ENCODE measurements at regions not wholly inside any gene's neighbourhood (a gene's known extent, or its start where the extent isn't known, plus 50 kb on each side); places are given as distances from the start of the nearest gene placed in this dataset.

DNA sequence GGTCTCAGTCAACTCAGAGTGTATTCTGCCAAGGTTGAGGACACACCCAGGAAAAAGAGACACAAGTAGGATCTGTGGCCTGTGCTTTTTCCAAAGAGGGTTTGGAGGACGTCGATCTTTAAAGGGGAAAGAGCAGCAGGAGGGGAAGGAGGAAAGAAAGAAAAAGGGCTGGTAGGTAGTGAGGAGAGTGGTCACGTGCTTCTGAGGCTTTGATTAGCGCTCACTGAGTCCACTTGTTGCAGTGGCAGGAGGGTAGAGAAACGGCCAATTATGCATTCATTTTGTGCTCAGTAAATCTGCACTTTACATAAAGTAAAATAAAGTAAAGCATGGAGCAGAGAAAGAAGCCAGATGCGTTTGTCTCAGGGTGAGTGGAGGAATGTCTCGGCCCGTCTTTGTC lies 126.0 kb upstream of the VSTM2B start:
- DNase-seq (ENCODE audit: low spot score), result no peak

GRCh38 chr19:29400917-29401711 lies 124.7 kb upstream of the VSTM2B start:
- no peak for DNase-seq (ENCODE audit: low spot score)

DNA sequence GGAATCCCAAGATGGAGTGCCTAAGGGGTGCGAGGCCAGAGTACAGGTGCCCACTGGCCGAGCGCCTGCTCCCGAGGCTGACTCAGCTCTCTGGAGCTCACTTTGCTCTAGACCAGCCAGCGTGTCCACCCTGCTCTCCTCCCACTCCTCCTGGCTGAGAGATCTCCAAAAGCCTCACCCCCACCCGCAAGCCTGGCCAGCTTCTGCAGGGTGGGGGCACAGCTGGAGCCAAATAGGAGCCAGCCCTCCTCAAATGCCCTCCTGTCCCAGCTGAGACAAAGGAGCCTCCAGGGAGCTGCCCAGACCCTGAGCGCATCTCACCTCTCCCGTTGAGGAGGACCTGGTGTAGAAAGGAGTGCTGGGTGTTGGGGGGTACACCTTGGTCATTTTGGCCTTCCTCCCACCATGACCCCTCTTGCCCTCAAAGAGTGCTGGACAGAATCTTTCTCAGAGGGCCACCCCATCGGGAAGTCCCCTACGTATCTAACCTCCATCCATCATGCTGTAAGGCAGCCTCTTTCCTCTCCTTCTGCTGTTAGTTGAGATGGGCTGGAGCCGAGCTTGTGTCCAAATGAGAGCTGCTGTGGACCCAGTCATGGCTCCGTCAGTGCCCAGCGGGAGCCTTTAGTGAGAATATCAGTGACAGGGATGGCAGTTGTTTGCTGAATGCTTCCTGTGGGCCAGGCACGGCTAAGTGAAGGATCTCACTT lies 123.9 kb upstream of the VSTM2B start:
- no peak for DNase-seq (ENCODE audit: low spot score)

- DNase-seq (ENCODE audit: low spot score), result no peak
Measured at GRCh38 chr19:29402563-29402962, 123.2 kb upstream of the VSTM2B start.

- no peak for DNase-seq (ENCODE audit: low spot score)
Measured at GRCh38 chr19:29404015-29404414, 121.8 kb upstream of the VSTM2B start.

- DNase-seq (ENCODE audit: low spot score), result no peak
Measured at GRCh38 chr19:29404951-29405727, 120.7 kb upstream of the VSTM2B start.

GRCh38 chr19:29405728-29405995 lies 120.1 kb upstream of the VSTM2B start:
- DNase-seq (ENCODE audit: low spot score), result no peak

- no peak for DNase-seq (ENCODE audit: low spot score)
Measured at GRCh38 chr19:29409076-29409862, 116.5 kb upstream of the VSTM2B start.

DNA sequence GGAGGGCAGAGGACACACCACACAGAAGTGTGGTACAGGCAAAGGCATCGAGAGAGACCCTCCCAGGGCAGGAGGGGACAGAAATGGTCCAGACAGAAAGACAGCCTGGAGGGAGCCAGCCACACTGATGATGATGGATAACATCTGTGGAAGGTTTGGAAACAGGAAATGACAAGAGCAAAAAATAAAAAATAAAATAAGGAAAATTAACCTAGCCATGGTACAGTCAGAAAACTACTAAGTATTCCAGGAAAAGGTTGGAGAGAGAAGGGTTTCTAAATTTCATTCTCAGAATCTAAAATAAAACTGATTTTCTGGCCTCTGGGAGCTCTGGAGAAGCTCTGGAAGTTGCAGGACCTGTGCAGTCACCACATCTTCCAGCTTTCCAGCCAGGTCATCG lies 115.2 kb upstream of the VSTM2B start:
- DNase-seq (ENCODE audit: low spot score), result no peak

DNA sequence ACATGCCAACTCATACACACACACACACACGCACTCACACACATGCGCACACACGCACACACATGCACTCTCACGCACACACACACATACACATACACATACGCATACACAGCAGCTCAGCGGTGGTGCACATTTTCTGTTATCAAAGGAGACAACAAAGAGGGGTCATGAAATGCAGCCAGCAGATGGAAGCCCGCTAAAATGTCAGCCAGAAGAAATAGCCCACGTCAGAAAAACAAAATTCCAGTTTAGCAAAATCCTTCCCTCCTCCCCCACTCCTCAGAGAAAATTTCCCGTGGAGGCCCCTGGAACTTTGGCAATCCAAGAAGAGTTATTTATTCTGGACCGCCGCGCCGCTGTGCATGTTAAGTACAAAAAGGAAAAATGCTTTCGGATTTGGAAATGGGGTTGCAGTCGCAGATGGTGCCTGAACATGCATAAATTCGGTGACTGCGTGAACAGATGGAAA lies 114.6 kb upstream of the VSTM2B start:
- no peak for DNase-seq (ENCODE audit: low spot score)

- DNase-seq (ENCODE audit: low spot score), result no peak
Measured at GRCh38 chr19:29413435-29413834, 112.4 kb upstream of the VSTM2B start.

- no peak for DNase-seq (ENCODE audit: low spot score)
Measured at GRCh38 chr19:29415507-29415906, 110.3 kb upstream of the VSTM2B start.

- no peak for DNase-seq (ENCODE audit: low spot score)
Measured at GRCh38 chr19:29417048-29417447, 108.7 kb upstream of the VSTM2B start.

DNA sequence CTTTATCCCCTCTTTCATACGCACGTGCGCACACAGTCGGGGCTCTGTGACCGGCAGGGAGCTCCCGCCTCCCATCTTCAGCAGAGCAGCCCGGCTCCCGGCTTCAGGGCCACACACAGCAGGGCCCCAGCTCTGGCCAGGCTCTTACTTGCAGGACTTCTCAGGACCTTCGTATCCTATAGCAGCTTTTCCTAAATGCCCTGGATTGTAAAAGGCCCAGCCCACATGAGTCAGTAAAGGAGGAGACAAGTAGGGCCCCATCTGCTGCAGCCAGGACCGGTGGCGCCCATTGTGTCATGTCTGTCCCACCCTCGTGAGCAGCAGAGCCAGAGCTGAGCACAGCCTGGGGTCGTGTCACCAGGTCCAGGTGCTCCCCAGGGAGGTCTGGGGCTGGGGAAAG lies 107.6 kb upstream of the VSTM2B start:
- DNase-seq (ENCODE audit: low spot score), result no peak

- no peak for DNase-seq (ENCODE audit: low spot score)
Measured at GRCh38 chr19:29420065-29420464, 105.7 kb upstream of the VSTM2B start.

GRCh38 chr19:29420482-29421195 lies 105.2 kb upstream of the VSTM2B start:
- no peak for DNase-seq (ENCODE audit: low spot score)

GRCh38 chr19:29421196-29421545 lies 104.6 kb upstream of the VSTM2B start:
- DNase-seq (ENCODE audit: low spot score), result no peak

- DNase-seq (ENCODE audit: low spot score), result no peak
Measured at GRCh38 chr19:29422047-29422446, 103.7 kb upstream of the VSTM2B start.

DNA sequence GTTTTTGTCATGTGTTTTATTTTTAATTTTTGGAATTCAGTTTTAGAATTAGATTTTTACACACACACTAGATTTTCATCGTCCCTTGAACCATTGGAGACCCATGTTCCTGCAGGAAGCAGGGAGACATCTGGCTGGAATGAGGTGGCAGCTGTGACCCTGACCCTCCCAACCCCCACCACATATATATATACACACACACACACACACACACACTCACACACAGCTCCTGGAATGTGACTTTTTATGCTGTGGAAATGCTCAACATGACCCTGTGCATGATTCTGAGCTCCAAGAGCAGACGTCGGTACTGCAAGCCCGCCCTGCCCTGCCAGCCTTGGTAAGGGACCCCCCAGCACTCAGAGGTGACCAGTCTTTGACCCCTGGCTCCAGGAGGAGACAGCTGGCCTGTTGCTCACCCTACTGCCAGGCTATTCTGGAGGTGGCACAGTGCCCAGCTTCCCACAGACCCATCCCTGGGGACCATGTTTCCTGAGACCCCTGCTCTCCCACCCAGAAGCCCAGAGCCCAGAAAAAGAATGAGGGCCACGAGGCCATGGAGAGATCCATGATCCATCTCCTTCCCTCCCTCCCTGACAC lies 103.2 kb upstream of the VSTM2B start:
- DNase-seq (ENCODE audit: low spot score), result no peak

DNA sequence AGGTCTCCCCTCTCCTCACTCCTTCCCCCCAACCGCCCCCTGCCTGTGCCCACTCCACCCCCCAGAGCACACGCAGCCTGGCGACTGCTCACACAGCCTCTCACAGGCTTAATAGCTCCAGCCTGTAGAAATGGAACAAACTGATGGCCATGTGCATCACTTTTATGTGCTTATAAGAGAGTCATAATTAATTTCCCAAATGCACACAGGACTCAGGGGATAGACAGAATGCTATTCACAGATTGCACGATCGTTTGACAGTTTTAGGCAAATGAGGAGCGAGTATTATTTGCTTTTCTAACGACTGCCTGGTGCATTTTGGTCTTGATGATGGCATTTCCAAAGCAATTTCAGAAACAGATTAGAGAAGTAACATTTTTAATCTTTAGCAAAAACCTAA lies 97.7 kb upstream of the VSTM2B start:
- no peak for DNase-seq (ENCODE audit: low spot score)

GRCh38 chr19:29429021-29429420 lies 96.8 kb upstream of the VSTM2B start:
- no peak for DNase-seq (ENCODE audit: low spot score)
